C1 segment of cervical spinal cord (tissue), 14 donors: ENCODE measurements at regions not wholly inside any gene's neighbourhood (a gene's known extent, or its start where the extent isn't known, plus 50 kb on each side); places are given as distances from the start of the nearest gene placed in this dataset.

Experiments
- DNase-seq, 14 donors: peaks; one replicate each; lab custom pipeline; 2025; lab: John Stamatoyannopoulos, UW

GRCh38 chr13:74043237-74043636, 91.0 kb downstream of the KLF12 start:
- DNase-seq: no peak

- DNase-seq: no peak
Observed at GRCh38 chr13:74040200-74040599, 94.0 kb downstream of the KLF12 start.

GRCh38 chr13:74039667-74040066, 94.5 kb downstream of the KLF12 start:
- DNase-seq: no peak

GRCh38 chr13:74039154-74039553, 95.0 kb downstream of the KLF12 start:
- no peak for DNase-seq

GRCh38 chr13:74037762-74038161, 96.4 kb downstream of the KLF12 start:
- no peak for DNase-seq

GRCh38 chr13:74036373-74036772, 97.8 kb downstream of the KLF12 start:
- DNase-seq: no peak

GRCh38 chr13:74035896-74036295, 98.3 kb downstream of the KLF12 start:
- no peak for DNase-seq

GRCh38 chr13:74032325-74032724, 101.9 kb downstream of the KLF12 start:
- no peak for DNase-seq

GRCh38 chr13:74027161-74027779, 106.9 kb downstream of the KLF12 start:
- DNase-seq: no peak

GRCh38 chr13:74026753-74027152, 107.5 kb downstream of the KLF12 start:
- DNase-seq: no peak

- no peak for DNase-seq
Observed at GRCh38 chr13:74025369-74025768, 108.8 kb downstream of the KLF12 start.

- no peak for DNase-seq
Observed at GRCh38 chr13:74024856-74025255, 109.3 kb downstream of the KLF12 start.

GRCh38 chr13:74024314-74024713, 109.9 kb downstream of the KLF12 start:
- DNase-seq: no peak

GRCh38 chr13:74023484-74023883, 110.7 kb downstream of the KLF12 start:
- no peak for DNase-seq

GRCh38 chr13:74021505-74021904, 112.7 kb downstream of the KLF12 start:
- no peak for DNase-seq

- DNase-seq: no peak
Observed at GRCh38 chr13:74018062-74018431, 116.2 kb downstream of the KLF12 start.

GRCh38 chr13:74017301-74018061, 116.7 kb downstream of the KLF12 start:
- no peak for DNase-seq

GRCh38 chr13:74015137-74015536, 119.1 kb downstream of the KLF12 start:
- no peak for DNase-seq

- no peak for DNase-seq
Observed at GRCh38 chr13:74009100-74009668, 125.0 kb downstream of the KLF12 start.

GRCh38 chr13:74006666-74007065, 127.5 kb downstream of the KLF12 start:
- DNase-seq: no peak

- no peak for DNase-seq
Observed at GRCh38 chr13:74005320-74006157, 128.7 kb downstream of the KLF12 start.

- DNase-seq: no peak
Observed at GRCh38 chr13:74004109-74004508, 130.1 kb downstream of the KLF12 start.
